Astrocyte (in vitro differentiated cells and primary cell): ENCODE measurements at regions not wholly inside any gene's neighbourhood (a gene's known extent, or its start where the extent isn't known, plus 50 kb on each side); places are given as distances from the start of the nearest gene placed in this dataset.

Experiments used
- DNase-seq: peaks from one replicate; pipeline ENCODE4 v3.0.0-alpha.2; 2010; ENCODE audit warnings: low read depth
- FAIRE-seq: peaks from 2 replicates; lab custom pipeline; 2011; peaks lifted over from hg19 to GRCh38; lab: Jason Lieb, UNC
- H2AFZ ChIP-seq: 2 replicates; pipeline ENCODE4 v1.6.0; 2012; ENCODE audit warnings: low read depth, low read length, inconsistent platforms
- H3K27ac ChIP-seq: 2 replicates; pipeline ENCODE4 v1.5.1; 2011; ENCODE audit warnings: low read depth, low read length, inconsistent platforms
- H3K27me3 ChIP-seq: 2 replicates; pipeline ENCODE4 v1.6.0; 2011; ENCODE audit warnings: low read length, inconsistent platforms; ENCODE audit not compliant: insufficient read depth
- H3K36me3 ChIP-seq: 2 replicates; pipeline ENCODE4 v1.5.1; 2011; ENCODE audit warnings: low read length, inconsistent platforms; ENCODE audit not compliant: insufficient read depth
- H3K4me1 ChIP-seq: 2 replicates; pipeline ENCODE4 v1.5.1; 2011; ENCODE audit warnings: low read length, inconsistent platforms; ENCODE audit not compliant: insufficient read depth
- H3K4me2 ChIP-seq: 2 replicates; pipeline ENCODE4 v1.6.0; 2012; ENCODE audit warnings: low read length, inconsistent platforms
- H3K4me3 ChIP-seq: 2 replicates; pipeline ENCODE4 v1.5.1; 2011; ENCODE audit warnings: low read depth, mild to moderate bottlenecking, low read length, inconsistent platforms; ENCODE audit not compliant: insufficient read depth
- H3K79me2 ChIP-seq: 2 replicates; pipeline ENCODE4 v1.6.0; 2012; ENCODE audit warnings: mild to moderate bottlenecking, low read length, inconsistent platforms; ENCODE audit not compliant: insufficient read depth
- H3K9ac ChIP-seq: 2 replicates; pipeline ENCODE4 v1.6.0; 2012; ENCODE audit warnings: mild to moderate bottlenecking, low read length, inconsistent platforms
- H3K9me3 ChIP-seq: 2 replicates; pipeline ENCODE4 v1.5.1; 2012; ENCODE audit warnings: low read depth, mild to moderate bottlenecking, low read length, inconsistent platforms; ENCODE audit not compliant: insufficient read depth
- H4K20me1 ChIP-seq: 2 replicates; pipeline ENCODE4 v1.6.0; 2012; ENCODE audit warnings: low read length, inconsistent platforms; ENCODE audit not compliant: insufficient read depth
- H3K27ac Mint-ChIP-seq: one replicate; pipeline ENCODE4 v1.8.0; 2021; ENCODE audit warnings: mild to moderate bottlenecking, mixed read lengths; ENCODE audit not compliant: unreplicated experiment
- H3K27me3 Mint-ChIP-seq: one replicate; pipeline ENCODE4 v1.8.0; 2021; ENCODE audit warnings: low read depth, mixed read lengths; ENCODE audit not compliant: unreplicated experiment
- H3K36me3 Mint-ChIP-seq: one replicate; pipeline ENCODE4 v1.8.0; 2021; ENCODE audit warnings: low read depth, mixed read lengths; ENCODE audit not compliant: unreplicated experiment
- H3K4me1 Mint-ChIP-seq: one replicate; pipeline ENCODE4 v1.8.0; 2021; ENCODE audit warnings: low read depth, mixed read lengths; ENCODE audit not compliant: unreplicated experiment
- H3K4me3 Mint-ChIP-seq: one replicate; pipeline ENCODE4 v1.8.0; 2021; ENCODE audit warnings: mild to moderate bottlenecking, moderate library complexity, mixed read lengths; ENCODE audit not compliant: unreplicated experiment
- H3K9me3 Mint-ChIP-seq: one replicate; pipeline ENCODE4 v1.8.0; 2021; ENCODE audit warnings: mild to moderate bottlenecking, mixed read lengths; ENCODE audit not compliant: unreplicated experiment
- EZH2 ChIP-seq: IDR thresholded peaks from 2 replicates; pipeline ENCODE4 v1.6.1; 2012; ENCODE audit warnings: mild to moderate bottlenecking, low read length, inconsistent platforms; ENCODE audit not compliant: insufficient read depth
- TF ChIP-seq, protein P1 (sequence below): IDR thresholded peaks from 2 replicates; pipeline ENCODE4 v1.5.1; 2011; ENCODE audit warnings: low read depth, mild to moderate bottlenecking, inconsistent platforms, low read length, moderate library complexity; ENCODE audit not compliant: insufficient read depth

DNA sequence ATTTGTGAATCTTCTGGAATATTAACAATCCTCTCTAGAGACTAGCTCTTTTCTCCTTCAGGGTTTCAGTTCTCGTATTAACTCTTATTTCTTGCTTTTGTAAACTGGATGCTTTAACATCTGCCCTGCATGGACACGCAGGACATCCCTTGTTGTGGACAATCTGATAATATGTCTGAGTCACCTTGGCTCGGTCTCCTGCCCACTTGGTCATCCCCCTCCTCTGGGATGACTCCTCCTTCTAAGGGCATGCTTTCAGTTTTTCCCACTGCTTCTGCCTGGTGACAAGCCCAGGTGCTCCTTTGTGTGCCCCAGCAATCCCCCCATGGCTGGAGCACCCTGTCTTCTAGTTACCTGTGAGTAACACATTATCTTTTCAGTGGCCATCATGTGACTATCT is 460.5 kb downstream of the DSC3 start:
- no peaks in the 10 kb centered on the region for H3K4me1 Mint-ChIP-seq
- Histone ChIP-seq H3K4me2 (no peak overlapping the region), H2AFZ (no peak overlapping the region), H3K79me2 (no peaks in the 10 kb centered on the region), H3K9ac (no peak overlapping the region), H3K9me3 (no peaks in the 10 kb centered on the region), H3K4me1 (no peaks in the 10 kb centered on the region), H3K27me3 (no peaks in the 10 kb centered on the region), H3K4me3 (no peak overlapping the region), H3K36me3 (no peaks in the 10 kb centered on the region), H3K27ac (no peak overlapping the region), H4K20me1 (no peaks in the 10 kb centered on the region)
- H3K27ac Mint-ChIP-seq: no peak overlapping the region
- no peaks in the 10 kb centered on the region for H3K36me3 Mint-ChIP-seq
- no peaks in the 10 kb centered on the region for H3K9me3 Mint-ChIP-seq
- DNase-seq (no peak), FAIRE-seq (no peak)
- H3K4me3 Mint-ChIP-seq: no peak overlapping the region
- TF ChIP-seq, protein P1, sequence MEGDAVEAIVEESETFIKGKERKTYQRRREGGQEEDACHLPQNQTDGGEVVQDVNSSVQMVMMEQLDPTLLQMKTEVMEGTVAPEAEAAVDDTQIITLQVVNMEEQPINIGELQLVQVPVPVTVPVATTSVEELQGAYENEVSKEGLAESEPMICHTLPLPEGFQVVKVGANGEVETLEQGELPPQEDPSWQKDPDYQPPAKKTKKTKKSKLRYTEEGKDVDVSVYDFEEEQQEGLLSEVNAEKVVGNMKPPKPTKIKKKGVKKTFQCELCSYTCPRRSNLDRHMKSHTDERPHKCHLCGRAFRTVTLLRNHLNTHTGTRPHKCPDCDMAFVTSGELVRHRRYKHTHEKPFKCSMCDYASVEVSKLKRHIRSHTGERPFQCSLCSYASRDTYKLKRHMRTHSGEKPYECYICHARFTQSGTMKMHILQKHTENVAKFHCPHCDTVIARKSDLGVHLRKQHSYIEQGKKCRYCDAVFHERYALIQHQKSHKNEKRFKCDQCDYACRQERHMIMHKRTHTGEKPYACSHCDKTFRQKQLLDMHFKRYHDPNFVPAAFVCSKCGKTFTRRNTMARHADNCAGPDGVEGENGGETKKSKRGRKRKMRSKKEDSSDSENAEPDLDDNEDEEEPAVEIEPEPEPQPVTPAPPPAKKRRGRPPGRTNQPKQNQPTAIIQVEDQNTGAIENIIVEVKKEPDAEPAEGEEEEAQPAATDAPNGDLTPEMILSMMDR: no peak
- TF ChIP-seq EZH2: no peak
- H3K27me3 Mint-ChIP-seq: no peaks in the 10 kb centered on the region

DNA sequence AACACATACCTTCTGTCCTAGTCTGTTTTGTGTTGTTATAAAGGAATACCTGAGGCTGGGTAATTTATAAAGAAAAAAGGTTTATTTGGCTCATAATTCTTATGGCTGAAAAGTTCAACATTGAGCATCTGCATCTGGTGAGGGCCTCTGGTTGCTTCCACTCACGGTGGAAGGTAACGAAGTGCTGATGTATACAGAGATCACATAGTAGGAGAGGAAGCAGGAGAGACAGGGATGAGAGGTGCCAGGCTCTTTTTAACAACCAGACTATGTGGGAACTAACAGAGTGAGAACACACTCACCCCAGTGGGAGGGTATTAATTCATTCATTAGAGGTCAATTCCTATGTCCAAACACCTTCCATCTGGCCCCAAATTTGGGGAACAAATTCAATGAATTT is 463.8 kb downstream of the DSC3 start:
- H2AFZ ChIP-seq: no peak overlapping the region
- TF ChIP-seq, protein P1: no peak
- no peak for TF ChIP-seq EZH2
- no peak overlapping the region for H3K4me2 ChIP-seq
- H3K27ac ChIP-seq: no peak overlapping the region
- H3K4me3 ChIP-seq: no peak overlapping the region
- no peak for FAIRE-seq
- Mint-ChIP-seq H3K4me3 (no peak overlapping the region), H3K27ac (no peak overlapping the region), H3K27me3 (no peaks in the 10 kb centered on the region), H3K36me3 (no peaks in the 10 kb centered on the region), H3K4me1 (no peaks in the 10 kb centered on the region), H3K9me3 (no peaks in the 10 kb centered on the region)
- H3K27me3 ChIP-seq: no peaks in the 10 kb centered on the region
- DNase-seq: no peak
- H3K4me1 ChIP-seq: no peaks in the 10 kb centered on the region
- no peaks in the 10 kb centered on the region for H3K9me3 ChIP-seq
- H3K36me3 ChIP-seq: no peaks in the 10 kb centered on the region
- no peak overlapping the region for H3K9ac ChIP-seq
- no peaks in the 10 kb centered on the region for H4K20me1 ChIP-seq
- H3K79me2 ChIP-seq: no peaks in the 10 kb centered on the region

DNA sequence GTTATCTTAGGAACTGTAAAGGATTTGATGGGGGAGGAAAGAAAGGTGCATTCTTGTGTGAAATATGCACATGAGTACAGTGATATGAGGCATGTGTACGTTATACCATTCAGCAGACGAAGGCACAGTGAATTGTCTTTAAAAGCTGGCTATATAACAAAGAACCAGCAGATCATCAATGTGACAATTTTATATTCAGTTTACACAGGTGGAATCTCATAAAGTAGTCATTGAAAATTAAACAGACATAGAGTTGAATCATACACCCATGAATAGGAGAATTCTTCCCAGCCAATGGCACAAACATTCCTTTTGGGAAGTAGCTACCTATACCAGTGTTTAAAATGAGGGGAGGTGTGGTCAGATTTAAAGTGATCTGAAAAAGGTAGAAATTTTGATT is 470.3 kb downstream of the DSC3 start:
- FAIRE-seq: no peak
- no peak for DNase-seq
- no peak overlapping the region for H3K4me3 Mint-ChIP-seq
- no peak overlapping the region for H3K27ac Mint-ChIP-seq
- H3K36me3 Mint-ChIP-seq: no peaks in the 10 kb centered on the region
- TF ChIP-seq, protein P1: no peak
- TF ChIP-seq EZH2: no peak
- Histone ChIP-seq H3K27me3 (no peaks in the 10 kb centered on the region), H3K9me3 (no peaks in the 10 kb centered on the region), H3K79me2 (no peaks in the 10 kb centered on the region), H3K4me2 (no peak overlapping the region), H3K4me3 (no peak overlapping the region), H3K36me3 (no peaks in the 10 kb centered on the region), H3K4me1 (no peaks in the 10 kb centered on the region), H3K27ac (no peak overlapping the region), H2AFZ (no peak overlapping the region), H3K9ac (no peak overlapping the region), H4K20me1 (no peaks in the 10 kb centered on the region)
- H3K4me1 Mint-ChIP-seq: no peaks in the 10 kb centered on the region
- H3K27me3 Mint-ChIP-seq: no peaks in the 10 kb centered on the region
- H3K9me3 Mint-ChIP-seq: no peaks in the 10 kb centered on the region
